Retinal pigment epithelial cell (primary cell): ENCODE measurements at regions not wholly inside any gene's neighbourhood (a gene's known extent, or its start where the extent isn't known, plus 50 kb on each side); places are given as distances from the start of the nearest gene placed in this dataset.

Source experiments
- DNase-seq: peaks from one replicate; pipeline ENCODE4 v3.0.0-alpha.2; 2010; ENCODE audit warnings: low read depth
- H3K4me3 ChIP-seq: 2 replicates; pipeline ENCODE4 v1.5.1; 2011; ENCODE audit warnings: mild to moderate bottlenecking, low read length, control low read depth, moderate library complexity
- TF ChIP-seq, protein P1 (sequence below): conservative IDR thresholded peaks from 2 replicates; pipeline ENCODE4 v1.5.1; 2011; ENCODE audit warnings: low read depth, low read length, control low read depth, inconsistent platforms

DNA sequence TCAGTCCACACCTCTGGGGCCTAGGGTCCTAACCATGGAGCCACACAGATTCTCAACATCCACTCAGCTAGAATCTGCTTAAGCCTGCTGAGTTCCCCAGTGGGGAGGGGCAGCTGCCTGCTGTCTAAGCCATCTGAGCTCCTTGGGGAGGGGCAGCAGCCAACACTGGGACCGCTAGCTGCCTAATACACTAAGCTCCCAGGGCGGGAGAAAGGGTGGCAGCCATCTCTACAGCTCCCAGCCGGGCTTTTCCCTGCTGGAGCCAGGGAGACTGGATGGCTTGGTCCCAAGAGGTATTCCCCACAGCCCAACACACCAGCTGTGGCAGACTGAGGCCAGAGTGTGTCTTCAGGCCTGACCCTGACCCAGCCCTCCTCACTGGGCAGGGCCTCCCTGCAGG is 217.3 kb upstream of the TMEM45B start:
- no peak overlapping the region for H3K4me3 ChIP-seq
- DNase-seq: no peak
- TF ChIP-seq, protein P1, sequence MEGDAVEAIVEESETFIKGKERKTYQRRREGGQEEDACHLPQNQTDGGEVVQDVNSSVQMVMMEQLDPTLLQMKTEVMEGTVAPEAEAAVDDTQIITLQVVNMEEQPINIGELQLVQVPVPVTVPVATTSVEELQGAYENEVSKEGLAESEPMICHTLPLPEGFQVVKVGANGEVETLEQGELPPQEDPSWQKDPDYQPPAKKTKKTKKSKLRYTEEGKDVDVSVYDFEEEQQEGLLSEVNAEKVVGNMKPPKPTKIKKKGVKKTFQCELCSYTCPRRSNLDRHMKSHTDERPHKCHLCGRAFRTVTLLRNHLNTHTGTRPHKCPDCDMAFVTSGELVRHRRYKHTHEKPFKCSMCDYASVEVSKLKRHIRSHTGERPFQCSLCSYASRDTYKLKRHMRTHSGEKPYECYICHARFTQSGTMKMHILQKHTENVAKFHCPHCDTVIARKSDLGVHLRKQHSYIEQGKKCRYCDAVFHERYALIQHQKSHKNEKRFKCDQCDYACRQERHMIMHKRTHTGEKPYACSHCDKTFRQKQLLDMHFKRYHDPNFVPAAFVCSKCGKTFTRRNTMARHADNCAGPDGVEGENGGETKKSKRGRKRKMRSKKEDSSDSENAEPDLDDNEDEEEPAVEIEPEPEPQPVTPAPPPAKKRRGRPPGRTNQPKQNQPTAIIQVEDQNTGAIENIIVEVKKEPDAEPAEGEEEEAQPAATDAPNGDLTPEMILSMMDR: no peak

DNA sequence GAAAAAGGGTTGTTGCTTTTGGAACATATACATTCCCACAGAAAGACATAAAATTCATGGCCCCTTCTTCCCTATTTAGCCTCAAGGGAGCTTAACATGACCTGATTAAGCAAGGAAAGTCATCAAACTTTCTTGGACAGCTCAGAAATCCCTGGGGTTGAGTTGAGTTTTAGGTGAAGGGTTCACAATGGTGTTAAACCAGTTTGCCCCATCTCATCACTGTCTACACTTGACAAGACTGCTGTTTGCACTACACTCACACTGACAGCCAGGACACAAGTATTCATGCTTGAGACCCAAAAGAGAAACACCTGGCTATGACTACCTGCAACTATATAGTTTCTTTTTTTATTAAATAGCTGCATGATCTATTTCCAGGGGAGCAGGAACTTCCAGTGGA is 209.8 kb upstream of the TMEM45B start:
- TF ChIP-seq, protein P1: no peak

GRCh38 chr11:129608711-129609110 is 206.9 kb upstream of the TMEM45B start:
- DNase-seq: no peak
- H3K4me3 ChIP-seq: no peak overlapping the region
- TF ChIP-seq, protein P1: no peak

More for the DNA sequence above, 209.8 kb upstream of the TMEM45B start:
- no peak for DNase-seq
- no peak overlapping the region for H3K4me3 ChIP-seq

GRCh38 chr11:129610125-129610524 is 205.5 kb upstream of the TMEM45B start:
- TF ChIP-seq, protein P1: no peak
- no peak for DNase-seq
- no peak overlapping the region for H3K4me3 ChIP-seq

- H3K4me3 ChIP-seq: no peak overlapping the region
- DNase-seq: no peak
- TF ChIP-seq, protein P1: no peak
These were observed 205.1 kb upstream of the TMEM45B start for GRCh38 chr11:129610545-129610944.

DNA sequence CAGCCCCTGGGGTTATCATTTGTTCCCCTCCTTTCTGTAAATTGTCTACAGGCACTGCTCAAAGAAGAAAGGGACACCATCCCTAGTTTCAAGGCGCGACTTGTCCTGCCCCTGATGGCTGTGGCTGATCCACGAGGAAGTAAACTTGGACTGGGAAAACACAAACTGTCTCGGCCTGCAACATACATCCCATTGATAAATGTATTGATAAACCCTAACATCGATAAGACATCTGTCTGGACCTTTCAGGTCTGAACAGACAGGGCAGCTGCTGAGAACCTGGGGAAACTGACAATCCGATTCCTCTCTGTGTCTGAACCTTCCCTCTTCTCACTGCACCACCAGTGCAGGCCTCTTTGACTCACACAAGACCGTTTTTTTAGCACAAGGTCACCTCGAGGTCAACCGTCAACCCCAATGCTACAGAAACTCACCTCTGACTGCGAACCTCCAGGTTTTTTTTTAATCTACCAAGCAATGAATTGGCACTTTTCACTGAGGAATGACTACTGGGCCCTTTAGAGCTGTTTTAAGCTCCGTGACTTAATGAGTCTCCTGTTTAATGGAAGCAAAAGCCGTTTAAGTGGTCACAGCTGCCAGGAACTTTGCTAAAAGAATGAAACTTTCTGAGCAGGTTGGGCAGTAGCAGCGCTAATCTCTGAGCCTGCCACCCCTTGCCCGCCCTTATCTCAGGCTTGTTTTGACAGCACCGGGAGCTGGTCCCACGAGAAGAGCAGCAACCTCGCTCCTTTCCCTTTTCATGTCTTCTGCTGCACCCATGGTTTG is 203.8 kb upstream of the TMEM45B start:
- H3K4me3 ChIP-seq: no peak overlapping the region
- DNase-seq: peak; percentile 74
- TF ChIP-seq, protein P1: no peak

GRCh38 chr11:129612447-129612961 is 203.1 kb upstream of the TMEM45B start:
- no peak for DNase-seq
- TF ChIP-seq, protein P1: no peak
- H3K4me3 ChIP-seq: no peak overlapping the region
